Cerebellar cortex (tissue), 1 donor: ENCODE measurements at regions not wholly inside any gene's neighbourhood (a gene's known extent, or its start where the extent isn't known, plus 50 kb on each side); places are given as distances from the start of the nearest gene placed in this dataset.

ENCODE experiments used
- DNase-seq: peaks from one replicate; pipeline ENCODE4 v3.0.0-alpha.2; 2015; ENCODE audit warnings: low spot score

- no peak for DNase-seq
Measured at GRCh38 chr6:147037881-147038280, 166.3 kb upstream of the STXBP5 start.

DNA sequence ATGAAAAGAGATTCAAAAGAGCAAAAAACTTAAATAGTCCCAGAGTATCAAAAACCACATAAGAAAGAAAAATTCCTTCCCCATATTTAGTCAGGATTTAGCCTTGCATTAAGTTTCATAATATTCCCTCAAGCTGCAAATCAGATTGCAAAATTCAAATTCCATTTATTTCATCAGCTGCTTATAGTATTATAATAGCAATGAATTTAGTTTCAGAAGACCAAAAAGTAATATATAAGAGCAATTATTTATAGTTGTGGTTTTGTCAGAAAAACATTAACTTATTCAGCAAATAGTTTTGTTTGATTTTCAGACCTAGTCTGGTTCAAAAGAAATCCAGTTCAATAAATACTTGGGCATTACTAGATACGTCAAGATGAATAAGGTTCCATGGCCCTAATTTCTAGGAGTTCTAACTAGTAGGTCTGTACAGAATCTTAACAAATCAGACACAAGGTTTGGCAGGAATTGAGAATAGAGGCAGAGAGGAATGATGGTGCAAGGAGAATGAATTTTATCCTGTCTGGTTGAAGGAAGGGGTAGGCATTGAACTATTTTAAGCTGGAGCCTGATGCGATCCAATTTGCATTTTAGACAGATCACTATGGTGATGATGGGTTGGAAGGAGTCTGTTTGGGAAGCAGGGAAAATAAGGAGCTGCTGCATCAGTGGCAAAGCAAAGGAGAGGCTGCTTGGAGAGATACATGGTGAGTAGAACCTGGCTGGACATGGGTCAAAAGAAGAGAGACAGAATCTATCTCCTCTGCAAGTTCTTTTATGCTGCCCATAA, 163.9 kb upstream of the STXBP5 start:
- DNase-seq = no peak

- no peak for DNase-seq
Measured at GRCh38 chr6:147042679-147043078, 161.5 kb upstream of the STXBP5 start.

DNA sequence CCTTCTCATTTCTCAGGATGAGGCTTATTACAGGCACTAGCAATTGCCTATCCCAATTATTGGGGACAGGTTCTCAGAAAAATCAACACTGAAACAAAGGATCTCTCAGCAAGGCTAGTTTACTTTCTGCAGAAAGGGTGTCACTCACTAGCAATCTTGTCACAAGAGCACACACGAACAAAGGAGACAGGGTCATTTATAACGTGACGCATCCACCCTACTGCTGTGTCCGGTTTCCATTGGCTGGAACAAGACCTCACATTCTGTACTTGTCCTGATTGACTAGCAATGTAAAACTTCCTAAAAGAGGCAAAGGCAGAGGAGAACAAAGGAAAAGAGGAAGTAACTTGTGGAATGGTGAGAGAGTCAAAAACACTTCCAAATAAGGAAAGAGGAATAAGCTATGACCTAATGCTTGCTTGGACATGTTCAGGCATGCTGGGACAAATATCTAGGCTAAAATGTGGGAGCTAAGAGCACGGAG, 160.2 kb upstream of the STXBP5 start:
- no peak for DNase-seq

DNA sequence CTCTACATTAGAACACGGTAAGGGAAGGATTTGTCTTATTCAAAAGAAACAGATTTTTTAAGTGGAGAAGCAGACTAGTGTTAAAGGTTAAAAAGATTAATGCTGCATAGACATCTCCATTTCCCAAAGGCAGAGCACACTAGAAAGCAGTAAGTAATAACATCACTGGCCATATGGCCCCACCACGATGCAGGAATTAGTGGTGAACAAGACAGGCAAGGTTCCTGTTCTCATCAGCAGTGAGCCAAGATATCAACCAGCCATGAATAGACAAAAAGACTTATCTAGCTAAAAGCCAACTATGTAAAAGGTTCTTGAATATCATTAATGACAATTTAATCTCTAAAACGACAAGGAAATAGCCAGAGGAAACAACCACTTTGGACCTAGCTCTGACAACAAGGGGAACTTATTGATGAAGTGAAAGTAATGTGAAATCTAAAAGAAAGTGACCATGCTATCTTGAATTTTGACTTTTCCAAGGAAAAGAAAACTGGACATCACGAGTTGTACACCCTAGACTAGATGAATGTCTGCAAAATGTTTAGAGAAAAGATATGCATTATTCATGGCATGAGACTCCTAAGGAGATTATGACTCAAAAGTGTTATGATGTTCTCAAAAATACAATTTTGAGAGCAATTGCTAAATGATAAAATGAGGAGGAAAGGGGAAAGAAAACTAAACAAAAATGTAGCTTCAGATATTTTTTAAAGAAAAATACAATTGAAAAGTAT, 157.9 kb upstream of the STXBP5 start:
- peak; percentile 93 for DNase-seq

DNA sequence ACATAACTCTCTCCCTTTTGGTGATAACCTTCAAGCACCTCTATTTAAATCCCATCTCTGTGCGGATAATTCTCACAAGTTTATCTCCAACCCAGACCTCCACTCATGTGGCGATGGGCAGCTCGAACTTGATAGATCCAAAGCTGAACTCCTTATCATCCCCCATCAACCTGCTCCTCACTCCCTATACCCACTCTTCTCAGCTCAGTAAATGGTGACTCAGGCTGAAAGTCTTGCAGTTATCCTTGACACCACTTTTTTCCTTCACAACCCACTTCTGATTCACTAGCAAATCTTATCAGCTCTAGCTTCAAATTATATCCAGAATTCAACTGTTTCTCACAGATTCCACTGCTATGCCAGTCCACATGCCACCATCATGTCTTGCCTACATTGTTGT, 155.3 kb upstream of the STXBP5 start:
- no peak for DNase-seq

DNA sequence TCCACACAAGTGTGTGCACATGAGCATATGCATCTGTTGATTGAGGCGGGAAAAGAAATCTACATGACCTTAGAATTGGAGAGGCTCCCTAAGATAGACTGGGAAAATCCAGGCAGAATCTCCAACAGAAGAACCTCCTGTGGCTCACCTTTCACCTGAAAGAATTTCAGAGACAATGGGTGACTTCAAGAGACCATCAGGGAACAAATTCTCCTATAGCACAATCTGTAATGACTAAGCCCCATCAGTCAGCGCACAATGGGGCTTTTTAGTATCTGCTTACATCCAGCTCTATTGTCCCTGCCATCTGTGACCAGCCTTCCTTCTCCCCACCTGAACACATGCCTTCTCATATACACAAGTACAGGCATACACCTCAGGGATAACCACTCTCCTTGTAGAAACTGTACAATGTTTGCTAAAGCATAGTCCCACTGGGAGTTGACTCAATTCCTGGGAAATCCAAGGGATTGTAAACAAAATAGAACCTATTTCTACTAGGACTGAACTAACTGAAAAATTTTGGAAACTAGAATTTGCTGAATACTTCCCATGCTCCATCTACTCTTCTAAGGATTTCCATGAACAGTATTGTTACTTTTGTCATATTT, 150.8 kb upstream of the STXBP5 start:
- no peak for DNase-seq

- DNase-seq = peak; percentile 69
Measured at GRCh38 chr6:147054158-147054557, 150.1 kb upstream of the STXBP5 start.

DNA sequence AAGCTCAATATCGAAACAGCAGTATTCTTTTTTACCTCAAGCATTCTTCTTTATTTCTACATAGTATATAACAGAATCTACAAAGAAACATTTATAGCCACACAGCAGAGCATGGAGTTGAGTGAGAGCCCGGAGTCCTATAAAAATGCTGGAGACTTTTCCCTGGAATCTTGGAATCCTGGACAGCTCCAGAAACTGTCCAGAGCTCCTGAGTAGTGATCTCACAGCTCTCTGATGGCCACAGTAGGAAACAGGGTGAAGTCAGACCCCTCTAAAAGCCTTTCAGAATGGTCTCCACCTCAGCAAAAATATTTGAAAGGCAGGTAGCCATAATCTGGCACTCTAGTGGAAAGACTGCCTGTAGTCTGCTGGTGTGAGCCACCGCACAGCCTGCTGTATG, 149.3 kb upstream of the STXBP5 start:
- DNase-seq = peak; percentile 30

DNA sequence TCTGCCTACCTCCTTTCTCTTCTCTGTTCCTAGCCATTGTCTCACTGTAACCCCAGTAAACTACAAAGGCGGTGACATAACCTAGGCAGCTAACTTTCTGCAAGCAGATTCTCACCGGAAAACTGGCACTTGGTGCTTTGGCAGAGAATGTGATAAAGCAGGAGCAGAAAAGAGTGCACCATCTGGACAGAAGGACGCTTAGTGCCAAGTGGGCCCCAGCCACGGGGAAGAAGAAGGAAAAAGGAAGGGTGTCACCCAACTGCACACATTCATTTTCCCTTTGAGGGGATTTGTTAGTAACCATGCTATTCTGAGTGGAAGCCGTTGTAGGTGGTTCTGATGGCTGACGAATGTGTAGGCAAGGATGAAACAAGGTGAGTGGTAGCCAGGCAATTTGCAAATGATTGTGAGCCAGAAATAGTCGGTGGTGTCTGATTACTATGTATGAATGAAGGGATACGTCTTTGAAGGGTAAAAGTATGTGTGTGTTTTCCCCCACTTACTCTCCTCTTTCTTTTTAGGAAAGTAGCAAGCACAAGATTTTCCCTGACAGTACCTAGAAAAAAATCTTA, 148.3 kb upstream of the STXBP5 start:
- DNase-seq = peak; percentile 96

DNA sequence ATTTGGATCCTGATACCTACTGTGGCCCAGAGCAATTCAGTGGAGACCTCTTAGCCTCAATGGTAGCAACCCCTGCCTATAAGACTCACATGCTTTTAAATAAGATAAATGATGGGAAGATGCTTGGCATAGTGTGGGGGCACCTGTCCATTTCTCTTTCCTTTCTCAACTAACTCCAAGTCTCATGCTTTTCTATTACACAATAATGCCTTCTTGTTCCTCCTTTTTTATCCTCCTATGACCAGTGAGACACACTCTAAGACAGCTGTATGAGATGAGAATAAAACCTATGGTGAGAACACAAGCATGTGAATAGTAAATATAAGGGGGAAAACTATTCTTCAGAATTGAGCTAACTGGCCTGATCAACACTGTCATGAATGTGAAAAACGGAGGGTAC, 147.0 kb upstream of the STXBP5 start:
- DNase-seq = no peak

GRCh38 chr6:147057705-147058342, 146.4 kb upstream of the STXBP5 start:
- DNase-seq = no peak

GRCh38 chr6:147058786-147059385, 145.3 kb upstream of the STXBP5 start:
- no peak for DNase-seq

GRCh38 chr6:147060636-147061035, 143.6 kb upstream of the STXBP5 start:
- DNase-seq = no peak

- no peak for DNase-seq
Measured at GRCh38 chr6:147061252-147061651, 143.0 kb upstream of the STXBP5 start.

- DNase-seq = no peak
Measured at GRCh38 chr6:147063469-147064031, 140.7 kb upstream of the STXBP5 start.

GRCh38 chr6:147065786-147066185, 138.4 kb upstream of the STXBP5 start:
- peak; percentile 66 for DNase-seq

GRCh38 chr6:147067184-147067583, 137.0 kb upstream of the STXBP5 start:
- DNase-seq = no peak

GRCh38 chr6:147071776-147072175, 132.4 kb upstream of the STXBP5 start:
- DNase-seq = no peak

DNA sequence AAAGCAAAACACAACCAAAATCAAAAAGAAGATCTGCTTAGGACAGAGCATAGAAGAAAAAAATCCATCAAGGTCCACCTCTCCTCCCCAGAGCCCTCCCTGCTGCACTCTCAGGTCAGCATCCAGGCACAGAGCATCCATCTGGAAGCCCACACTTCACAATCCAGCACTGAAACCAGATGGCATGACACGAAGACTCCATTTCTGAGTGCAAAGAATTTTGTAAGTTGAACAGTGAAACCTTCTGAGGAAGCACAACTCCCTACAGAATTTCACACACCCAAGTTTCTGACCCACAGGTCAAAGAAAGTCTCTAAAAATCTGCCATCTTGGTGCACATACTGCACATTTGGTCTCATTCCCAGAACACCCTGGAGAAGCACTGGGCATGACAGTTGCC, 128.8 kb upstream of the STXBP5 start:
- peak; percentile 75 for DNase-seq

DNA sequence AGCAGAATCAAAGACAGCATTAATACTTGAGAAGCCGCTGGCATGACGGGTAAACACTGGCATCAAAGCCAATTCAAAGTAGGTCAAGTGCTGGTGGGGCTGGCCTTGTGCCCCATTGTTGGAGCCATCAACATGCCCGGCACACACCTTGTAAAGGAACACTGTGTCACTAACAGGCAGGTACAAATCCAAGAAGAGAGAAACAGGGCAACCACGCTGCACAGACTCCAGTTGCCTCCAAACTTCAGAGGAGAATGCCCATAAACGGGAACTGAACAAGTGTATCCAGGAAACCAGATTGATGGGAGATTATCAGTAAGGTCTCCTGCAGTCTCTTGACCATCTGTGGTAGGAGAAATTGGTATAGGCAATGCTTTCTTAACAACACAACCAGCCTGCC, 127.0 kb upstream of the STXBP5 start:
- DNase-seq = peak; percentile 98
